Mucosa of rectum (tissue), 2 donors: ENCODE measurements at regions not wholly inside any gene's neighbourhood (a gene's known extent, or its start where the extent isn't known, plus 50 kb on each side); places are given as distances from the start of the nearest gene placed in this dataset.

Experiments used
- H3K27ac ChIP-seq, 2 donors: one replicate each; pipeline ENCODE4 v1.7.0; 2013; ENCODE audit warnings: inconsistent platforms in 2 of 2, low read depth in 2 of 2, low read length in 2 of 2
- H3K27me3 ChIP-seq, 2 donors: one replicate each; pipeline ENCODE4 v1.7.0; 2013; ENCODE audit warnings: low read length in 2 of 2; ENCODE audit not compliant: control insufficient read depth in 2 of 2, insufficient read depth in 2 of 2
- H3K36me3 ChIP-seq, 2 donors: one replicate each; pipeline ENCODE4 v1.7.0; 2013; ENCODE audit warnings: low read length in 2 of 2; ENCODE audit not compliant: control insufficient read depth in 2 of 2, insufficient read depth in 2 of 2
- H3K4me1 ChIP-seq, 2 donors: one replicate each; pipeline ENCODE4 v1.7.0; 2013; ENCODE audit warnings: low read length in 2 of 2, mild to moderate bottlenecking in 1 of 2; ENCODE audit not compliant: control insufficient read depth in 2 of 2, insufficient read depth in 2 of 2
- H3K4me3 ChIP-seq, 2 donors: one replicate each; pipeline ENCODE4 v1.7.0; 2013; ENCODE audit warnings: low read length in 2 of 2
- H3K9ac ChIP-seq, 2 donors: one replicate each; pipeline ENCODE4 v1.7.0; 2013; ENCODE audit warnings: low read length in 2 of 2, low read depth in 1 of 2, mild to moderate bottlenecking in 1 of 2
- H3K9me3 ChIP-seq, 2 donors: one replicate each; pipeline ENCODE4 v1.7.0; 2013; ENCODE audit warnings: low read length in 2 of 2; ENCODE audit not compliant: control insufficient read depth in 2 of 2
- donor health status: healthy.
- donor health status: Normal muscosa, but diverticular disease.

DNA sequence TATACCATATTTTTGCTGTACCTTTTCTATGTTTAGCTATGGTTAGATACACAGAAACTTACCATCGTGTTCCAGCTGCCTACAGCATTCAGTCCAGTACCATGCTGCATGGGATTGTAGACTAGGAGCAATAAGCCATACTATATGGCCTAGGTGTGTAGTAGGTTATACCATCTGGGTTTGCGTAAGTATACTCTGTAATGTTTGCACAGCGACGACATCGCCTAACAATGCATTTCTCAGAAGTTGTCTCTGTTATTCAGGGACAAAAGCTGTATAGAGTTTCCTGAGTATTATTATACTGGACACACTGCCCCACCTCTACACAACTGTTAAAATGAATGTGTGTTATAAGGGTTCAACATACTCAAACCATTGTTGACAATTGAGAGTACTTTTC lies 93.8 kb upstream of the MKI67 start:
- Histone ChIP-seq H3K27ac (no peak overlapping the region), H3K9me3 (no peaks in the 10 kb centered on the region), H3K27me3 (no peaks in the 10 kb centered on the region), H3K9ac (no peak overlapping the region), H3K4me1 (peaks cover 0 to 4% of the 10 kb centered on the region in 2 donors), H3K36me3 (no peaks in the 10 kb centered on the region), H3K4me3 (no peak overlapping the region)

DNA sequence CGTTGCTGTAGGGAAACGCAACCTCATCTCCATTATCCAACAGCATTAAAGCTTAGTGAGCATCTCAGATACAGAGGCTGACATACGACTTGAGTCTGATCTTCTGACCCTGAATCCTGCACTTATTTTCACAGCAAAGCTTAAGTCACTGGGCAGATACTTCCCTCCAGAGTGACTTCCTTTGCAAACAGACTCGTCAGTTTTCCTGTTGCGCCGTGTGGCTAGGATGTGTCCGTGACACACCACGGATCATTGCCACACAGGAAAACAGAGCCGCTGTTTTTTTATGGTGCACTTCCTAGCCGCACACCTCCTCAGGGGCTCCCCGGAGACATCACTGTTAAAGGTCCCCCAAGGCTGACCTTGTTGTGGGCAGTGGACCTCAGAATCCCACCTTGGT lies 94.9 kb upstream of the MKI67 start:
- H3K9me3 ChIP-seq, result no peaks in the 10 kb centered on the region
- no peak overlapping the region for H3K4me3 ChIP-seq
- no peak overlapping the region for H3K27ac ChIP-seq
- H3K9ac ChIP-seq, result no peak overlapping the region
- no peaks in the 10 kb centered on the region for H3K36me3 ChIP-seq
- H3K27me3 ChIP-seq, result no peaks in the 10 kb centered on the region
- peaks cover 0 to 4% of the 10 kb centered on the region in 2 donors for H3K4me1 ChIP-seq

DNA sequence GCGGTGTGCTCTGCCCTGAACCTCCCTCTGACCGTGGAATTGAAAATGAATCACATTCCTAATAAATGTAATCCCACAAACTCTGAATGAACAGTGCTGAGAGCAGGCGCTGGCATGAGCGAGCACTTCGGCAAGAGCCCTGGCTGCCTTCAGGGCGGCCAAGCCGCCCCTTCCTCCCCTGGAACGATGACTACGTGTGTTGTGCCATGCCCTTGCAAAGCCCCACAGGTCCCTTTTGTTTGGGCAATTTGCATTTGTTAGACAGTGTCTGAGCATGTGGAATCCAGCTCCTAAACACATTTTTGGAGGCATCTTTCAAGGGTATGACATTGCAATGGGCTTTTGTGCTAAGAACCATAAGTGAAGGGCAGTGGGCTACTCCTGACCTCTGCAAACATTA lies 95.6 kb upstream of the MKI67 start:
- Histone ChIP-seq H3K27ac (no peak overlapping the region), H3K36me3 (no peaks in the 10 kb centered on the region), H3K9me3 (no peaks in the 10 kb centered on the region), H3K4me3 (no peak overlapping the region), H3K27me3 (no peaks in the 10 kb centered on the region), H3K9ac (no peak overlapping the region), H3K4me1 (peaks cover 0 to 4% of the 10 kb centered on the region in 2 donors)

GRCh38 chr10:128222332-128222849 lies 96.2 kb upstream of the MKI67 start:
- no peaks in the 10 kb centered on the region for H3K27me3 ChIP-seq
- H3K4me3 ChIP-seq, result no peak overlapping the region
- no peaks in the 10 kb centered on the region for H3K36me3 ChIP-seq
- no peak overlapping the region for H3K9ac ChIP-seq
- no peaks in the 10 kb centered on the region for H3K9me3 ChIP-seq
- H3K27ac ChIP-seq, result no peak overlapping the region
- peaks cover 0 to 4% of the 10 kb centered on the region in 2 donors for H3K4me1 ChIP-seq

GRCh38 chr10:128230401-128230800 lies 104.2 kb upstream of the MKI67 start:
- no peak overlapping the region for H3K4me3 ChIP-seq
- no peak overlapping the region for H3K9ac ChIP-seq
- H3K36me3 ChIP-seq, result no peaks in the 10 kb centered on the region
- no peak overlapping the region for H3K27ac ChIP-seq
- no peaks in the 10 kb centered on the region for H3K4me1 ChIP-seq
- peaks cover 0 to 6% of the 10 kb centered on the region in 2 donors for H3K27me3 ChIP-seq
- H3K9me3 ChIP-seq, result peaks cover 3 to 6% of the 10 kb centered on the region in 2 donors

DNA sequence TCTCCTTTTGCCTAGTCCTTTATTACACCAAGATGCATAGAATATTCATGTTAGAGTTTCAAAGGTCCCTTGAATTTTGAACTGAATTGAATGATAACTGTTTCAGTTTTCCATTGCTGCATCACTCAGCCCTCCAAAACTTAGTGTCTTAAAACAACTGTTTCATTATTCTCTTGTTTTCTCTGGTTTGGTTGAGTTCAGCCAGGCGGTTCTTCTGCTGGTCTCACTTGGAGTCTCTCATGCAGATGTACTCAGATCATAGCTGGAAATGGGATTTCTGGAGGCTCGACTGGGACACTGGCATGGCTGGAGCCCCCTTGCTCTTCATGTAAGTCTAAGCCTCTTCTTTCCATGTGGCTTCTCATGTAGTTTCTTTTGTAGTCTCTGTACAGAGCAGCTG lies 107.2 kb upstream of the MKI67 start:
- Histone ChIP-seq H3K4me3 (no peak overlapping the region), H3K9me3 (peaks cover 3 to 6% of the 10 kb centered on the region in 2 donors), H3K27ac (no peak overlapping the region), H3K36me3 (no peaks in the 10 kb centered on the region), H3K4me1 (no peaks in the 10 kb centered on the region), H3K9ac (no peak overlapping the region), H3K27me3 (peaks cover 0 to 8% of the 10 kb centered on the region in 2 donors)

GRCh38 chr10:128237710-128238109 lies 111.5 kb upstream of the MKI67 start:
- Histone ChIP-seq H3K27ac (no peak overlapping the region), H3K9me3 (peaks cover 3 to 6% of the 10 kb centered on the region in 2 donors), H3K27me3 (peaks cover 0 to 8% of the 10 kb centered on the region in 2 donors), H3K36me3 (no peaks in the 10 kb centered on the region), H3K4me1 (no peaks in the 10 kb centered on the region), H3K4me3 (no peak overlapping the region), H3K9ac (no peak overlapping the region)

DNA sequence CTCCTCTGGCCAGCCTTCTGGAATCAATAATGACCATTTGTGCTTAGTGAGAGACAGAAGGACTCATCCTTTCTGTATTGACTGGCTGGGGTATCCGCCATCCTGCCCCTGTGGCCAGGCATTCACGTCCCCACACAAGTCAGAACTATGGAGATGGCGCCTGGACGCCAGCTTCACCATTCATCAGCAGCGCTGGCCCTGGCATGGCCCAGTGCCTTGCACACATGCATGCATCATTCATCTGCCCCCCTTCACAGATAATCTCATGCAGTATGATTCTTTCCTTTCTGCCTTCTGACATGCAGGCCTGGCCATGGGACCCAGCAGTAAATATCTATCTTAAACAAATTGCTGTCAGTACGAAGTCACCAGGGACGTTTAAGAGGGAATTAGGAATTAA lies 114.8 kb upstream of the MKI67 start:
- H3K9ac ChIP-seq, result no peak overlapping the region
- H3K27ac ChIP-seq, result no peak overlapping the region
- H3K4me1 ChIP-seq, result no peaks in the 10 kb centered on the region
- H3K36me3 ChIP-seq, result no peaks in the 10 kb centered on the region
- H3K27me3 ChIP-seq, result peaks cover 0 to 5% of the 10 kb centered on the region in 2 donors
- no peaks in the 10 kb centered on the region for H3K9me3 ChIP-seq
- no peak overlapping the region for H3K4me3 ChIP-seq

DNA sequence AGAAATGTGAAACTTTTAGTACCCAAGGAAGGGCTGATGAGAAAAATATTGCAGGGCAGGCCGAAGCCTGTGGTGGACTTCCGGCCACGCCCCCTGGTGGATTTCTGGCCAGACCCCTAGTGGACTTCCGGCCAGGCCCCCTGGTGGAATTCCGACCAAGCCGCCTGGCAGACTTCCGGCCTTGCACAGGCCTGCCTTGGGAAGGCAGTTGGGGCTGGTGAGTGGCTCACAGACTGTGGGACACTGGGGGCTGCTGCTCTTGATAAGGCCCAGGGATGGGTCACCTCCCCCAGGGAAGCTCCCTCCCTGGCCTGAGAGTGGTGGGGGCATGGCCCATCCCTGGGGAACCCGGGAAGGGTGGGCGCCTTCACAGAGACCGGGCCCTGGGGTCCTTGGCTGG lies 116.4 kb upstream of the MKI67 start:
- no peak overlapping the region for H3K27ac ChIP-seq
- H3K36me3 ChIP-seq, result no peaks in the 10 kb centered on the region
- H3K9ac ChIP-seq, result no peak overlapping the region
- no peaks in the 10 kb centered on the region for H3K4me1 ChIP-seq
- no peak overlapping the region for H3K4me3 ChIP-seq
- H3K9me3 ChIP-seq, result no peaks in the 10 kb centered on the region
- peaks cover 0 to 3% of the 10 kb centered on the region in 2 donors for H3K27me3 ChIP-seq

DNA sequence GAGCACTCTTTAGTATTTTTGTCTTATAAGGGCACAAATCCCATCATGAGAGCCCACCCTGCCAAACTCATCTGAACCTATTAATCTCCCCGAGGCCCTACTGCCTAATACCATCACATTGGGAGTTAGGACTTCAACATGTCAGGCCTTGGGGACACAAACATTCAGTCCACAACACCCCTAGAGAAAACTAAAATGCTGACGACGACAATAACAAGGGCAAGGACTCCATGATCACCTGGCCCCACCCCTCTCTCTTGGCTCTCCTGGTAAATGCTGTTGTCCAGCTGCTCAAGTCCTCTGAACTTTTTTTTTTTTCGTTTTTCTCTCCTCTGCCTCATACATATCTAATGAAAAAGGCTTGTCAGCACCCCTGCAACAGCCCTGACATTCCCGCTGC lies 118.8 kb upstream of the MKI67 start:
- no peaks in the 10 kb centered on the region for H3K36me3 ChIP-seq
- no peak overlapping the region for H3K9ac ChIP-seq
- H3K27ac ChIP-seq, result no peak overlapping the region
- H3K4me3 ChIP-seq, result no peak overlapping the region
- H3K4me1 ChIP-seq, result no peaks in the 10 kb centered on the region
- H3K9me3 ChIP-seq, result no peaks in the 10 kb centered on the region
- H3K27me3 ChIP-seq, result no peaks in the 10 kb centered on the region

DNA sequence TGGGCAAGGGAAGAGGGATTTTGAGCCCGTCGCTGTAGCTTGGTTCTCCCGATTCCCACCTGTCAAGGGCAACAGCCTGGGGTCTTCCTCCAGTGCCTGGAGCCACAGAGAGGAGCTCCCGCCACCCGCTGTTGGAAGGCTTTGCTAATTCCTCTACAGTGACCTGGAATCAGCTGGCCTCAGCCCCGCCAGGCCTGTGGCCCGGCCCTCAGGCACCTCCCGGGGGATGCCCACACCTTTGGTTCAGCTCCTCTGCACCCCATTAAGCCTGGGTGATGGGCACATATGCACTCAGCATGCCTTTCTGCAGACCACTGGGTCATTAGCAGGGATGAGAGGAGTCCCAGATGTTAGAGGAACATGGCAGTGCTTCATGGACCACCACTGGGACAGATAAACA lies 121.4 kb upstream of the MKI67 start:
- no peak overlapping the region for H3K27ac ChIP-seq
- H3K9me3 ChIP-seq, result no peaks in the 10 kb centered on the region
- no peaks in the 10 kb centered on the region for H3K36me3 ChIP-seq
- H3K4me3 ChIP-seq, result no peak overlapping the region
- H3K9ac ChIP-seq, result no peak overlapping the region
- no peaks in the 10 kb centered on the region for H3K27me3 ChIP-seq
- no peaks in the 10 kb centered on the region for H3K4me1 ChIP-seq
